ENCODE measurements at regions not wholly inside any gene's neighbourhood (a gene's known extent, or its start where the extent isn't known, plus 50 kb on each side); places are given as distances from the start of the nearest gene placed in this dataset.

DNA sequence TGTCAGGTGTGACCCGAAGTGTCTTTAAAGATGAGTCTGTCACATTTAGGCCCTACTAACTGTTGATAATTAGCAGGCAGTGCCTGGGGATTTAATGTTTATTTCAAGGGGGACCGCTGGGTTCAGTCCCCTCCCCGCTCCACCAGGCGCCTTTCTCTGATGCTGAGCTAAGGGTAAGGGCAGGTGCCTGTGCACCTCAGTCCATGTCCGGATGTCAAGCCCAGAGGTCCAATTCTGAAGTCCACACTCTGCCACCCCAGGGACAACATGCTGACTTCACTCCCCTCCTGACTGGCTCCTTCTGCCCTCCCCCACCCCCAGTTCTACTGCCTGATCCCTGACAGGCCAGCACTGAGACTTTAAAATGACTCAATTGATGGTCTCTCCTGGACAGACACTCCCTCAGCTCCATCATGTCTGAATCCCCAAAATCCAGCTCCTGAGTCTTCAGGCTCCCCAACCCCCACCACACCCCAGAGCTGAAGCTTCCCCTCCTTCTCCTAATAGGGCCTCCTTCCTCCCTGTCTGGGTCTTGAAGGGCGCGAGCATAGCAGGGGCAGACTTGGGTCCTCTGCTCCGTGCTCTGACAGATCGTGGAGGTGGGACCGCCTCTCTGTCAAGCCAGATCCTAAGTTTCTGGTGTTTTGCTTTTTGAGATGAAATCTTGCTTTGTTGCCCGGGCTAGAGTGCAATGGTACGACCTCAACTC is 49.8 kb upstream of the ANO1 start:
- DNase-seq (ENCODE audit: low read depth): no peak
